OCI-LY1 (cell line): ENCODE measurements at regions not wholly inside any gene's neighbourhood (a gene's known extent, or its start where the extent isn't known, plus 50 kb on each side); places are given as distances from the start of the nearest gene placed in this dataset.

Source experiments
- H2AFZ ChIP-seq: fragments of 200-600 bp; sonication (generic), shearing (Covaris generic); 2 replicates; pipeline ENCODE4 v1.6.0; 2014; ENCODE audit warnings: antibody characterized with exemption, mild to moderate bottlenecking, low read length
- H3F3A ChIP-seq: fragments of 200-600 bp; sonication (generic), shearing (Covaris generic); 2 replicates; pipeline ENCODE4 v1.6.0; 2014; ENCODE audit warnings: mild to moderate bottlenecking, antibody characterized with exemption, low read length, moderate library complexity; ENCODE audit not compliant: insufficient read depth
- H3K27ac ChIP-seq: fragments of 200-600 bp; sonication (generic); 2 replicates; pipeline ENCODE4 v1.5.1; 2014; ENCODE audit warnings: low read length, mixed run types, mild to moderate bottlenecking, low read depth; ENCODE audit not compliant: poor library complexity, severe bottlenecking
- H3K27me3 ChIP-seq: fragments of 200-600 bp; sonication (generic); 2 replicates; pipeline ENCODE4 v1.6.0; 2014; ENCODE audit warnings: antibody characterized with exemption, mild to moderate bottlenecking, low read length, moderate library complexity; ENCODE audit not compliant: insufficient read depth
- H3K36me3 ChIP-seq: fragments of 200-600 bp; sonication (generic); 2 replicates; pipeline ENCODE4 v1.6.1; 2014; ENCODE audit warnings: mild to moderate bottlenecking, antibody characterized with exemption, low read length, moderate library complexity, mixed read lengths; ENCODE audit not compliant: insufficient read depth
- H3K4me1 ChIP-seq: fragments of 200-600 bp; sonication (generic); 2 replicates; pipeline ENCODE4 v1.5.1; 2014; ENCODE audit warnings: mild to moderate bottlenecking, low read length, moderate library complexity; ENCODE audit not compliant: insufficient read depth, severe bottlenecking
- H3K4me2 ChIP-seq: fragments of 200-600 bp; sonication (generic), shearing (Covaris generic); 2 replicates; pipeline ENCODE4 v1.6.1; 2014; ENCODE audit warnings: low read length
- H3K4me3 ChIP-seq: fragments of 200-600 bp; sonication (generic); 2 replicates; pipeline ENCODE4 v1.5.1; 2014; ENCODE audit warnings: low read length, low read depth, mild to moderate bottlenecking, mixed read lengths; ENCODE audit not compliant: poor library complexity, severe bottlenecking
- H3K79me2 ChIP-seq: fragments of 200-600 bp; shearing (Covaris generic); 2 replicates; pipeline ENCODE4 v1.6.1; 2016; ENCODE audit warnings: mixed run types, low read length, mixed read lengths; ENCODE audit not compliant: insufficient read depth
- H3K9ac ChIP-seq: fragments of 200-600 bp; sonication (generic), shearing (Covaris generic); 2 replicates; pipeline ENCODE4 v1.6.1; 2014; ENCODE audit warnings: mild to moderate bottlenecking, low read length, mixed read lengths
- H3K9me2 ChIP-seq: fragments of 200-600 bp; sonication (generic), shearing (Covaris generic); 2 replicates; pipeline ENCODE4 v1.6.1; 2014; ENCODE audit warnings: low read depth, mild to moderate bottlenecking, low read length, mixed read lengths
- H3K9me3 ChIP-seq: fragments of 200-600 bp; shearing (Covaris generic); 2 replicates; pipeline ENCODE4 v1.6.1; 2014; ENCODE audit warnings: low read length, mixed read lengths
- H4K20me1 ChIP-seq: fragments of 200-600 bp; sonication (generic), shearing (Covaris generic); 2 replicates; pipeline ENCODE4 v1.6.0; 2016; ENCODE audit warnings: mild to moderate bottlenecking, low read length; ENCODE audit not compliant: insufficient read depth
- EZH2 ChIP-seq: fragments of 200-600 bp; sonication (generic), shearing (Covaris generic); IDR thresholded peaks from 2 replicates; pipeline ENCODE4 v1.8.0; 2017; ENCODE audit warnings: borderline replicate concordance, mixed run types, mild to moderate bottlenecking, antibody characterized with exemption, low read length, moderate library complexity, mixed read lengths
- TF ChIP-seq, protein P1 (sequence below): fragments of 200-600 bp; sonication (generic), shearing (Covaris generic); IDR thresholded peaks from 2 replicates; pipeline ENCODE4 v1.5.1; 2017; ENCODE audit warnings: mild to moderate bottlenecking, antibody characterized with exemption, low read length, moderate library complexity, mixed read lengths

- Histone ChIP-seq H3K9ac (no peak overlapping the region), H3K27me3 (no peaks in the 10 kb centered on the region), H3K27ac (no peak overlapping the region), H4K20me1 (no peaks in the 10 kb centered on the region), H3K9me2 (no peaks in the 10 kb centered on the region), H3K36me3 (no peaks in the 10 kb centered on the region), H2AFZ (no peak overlapping the region), H3K4me3 (no peak overlapping the region), H3K9me3 (no peaks in the 10 kb centered on the region), H3K79me2 (no peaks in the 10 kb centered on the region), H3F3A (no peaks in the 10 kb centered on the region), H3K4me1 (no peaks in the 10 kb centered on the region), H3K4me2 (no peak overlapping the region)
- TF ChIP-seq, protein P1, sequence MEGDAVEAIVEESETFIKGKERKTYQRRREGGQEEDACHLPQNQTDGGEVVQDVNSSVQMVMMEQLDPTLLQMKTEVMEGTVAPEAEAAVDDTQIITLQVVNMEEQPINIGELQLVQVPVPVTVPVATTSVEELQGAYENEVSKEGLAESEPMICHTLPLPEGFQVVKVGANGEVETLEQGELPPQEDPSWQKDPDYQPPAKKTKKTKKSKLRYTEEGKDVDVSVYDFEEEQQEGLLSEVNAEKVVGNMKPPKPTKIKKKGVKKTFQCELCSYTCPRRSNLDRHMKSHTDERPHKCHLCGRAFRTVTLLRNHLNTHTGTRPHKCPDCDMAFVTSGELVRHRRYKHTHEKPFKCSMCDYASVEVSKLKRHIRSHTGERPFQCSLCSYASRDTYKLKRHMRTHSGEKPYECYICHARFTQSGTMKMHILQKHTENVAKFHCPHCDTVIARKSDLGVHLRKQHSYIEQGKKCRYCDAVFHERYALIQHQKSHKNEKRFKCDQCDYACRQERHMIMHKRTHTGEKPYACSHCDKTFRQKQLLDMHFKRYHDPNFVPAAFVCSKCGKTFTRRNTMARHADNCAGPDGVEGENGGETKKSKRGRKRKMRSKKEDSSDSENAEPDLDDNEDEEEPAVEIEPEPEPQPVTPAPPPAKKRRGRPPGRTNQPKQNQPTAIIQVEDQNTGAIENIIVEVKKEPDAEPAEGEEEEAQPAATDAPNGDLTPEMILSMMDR: no peak
- no peak for TF ChIP-seq EZH2
Measured at GRCh38 chr6:15038013-15038791, 207.7 kb upstream of the JARID2 start.

DNA sequence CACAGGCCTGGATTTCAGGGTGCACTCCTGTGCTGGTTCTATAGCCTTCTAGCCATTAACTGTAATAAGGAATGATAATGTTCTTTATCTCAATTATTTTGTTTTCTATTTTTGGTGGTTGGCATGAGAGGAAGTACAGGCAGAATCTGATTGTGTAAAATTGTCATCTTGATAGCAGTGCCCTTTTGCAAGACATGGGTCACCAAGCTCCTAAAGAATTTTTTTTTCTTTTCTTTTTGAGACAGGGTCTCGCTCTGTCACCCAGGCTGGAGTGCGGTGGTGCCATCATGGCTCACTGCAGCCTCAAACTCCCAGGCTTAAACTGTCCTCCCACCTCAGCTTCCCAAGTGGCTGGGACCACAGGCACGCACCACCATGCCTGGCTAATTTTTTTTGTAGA lies 206.7 kb upstream of the JARID2 start:
- no peaks in the 10 kb centered on the region for H3K27me3 ChIP-seq
- no peaks in the 10 kb centered on the region for H3K9me2 ChIP-seq
- H3K9ac ChIP-seq: no peak overlapping the region
- no peak overlapping the region for H3K4me3 ChIP-seq
- H3K27ac ChIP-seq: no peak overlapping the region
- H3K4me2 ChIP-seq: no peak overlapping the region
- no peaks in the 10 kb centered on the region for H3K36me3 ChIP-seq
- H4K20me1 ChIP-seq: no peaks in the 10 kb centered on the region
- no peaks in the 10 kb centered on the region for H3K9me3 ChIP-seq
- TF ChIP-seq, protein P1: no peak
- no peak for TF ChIP-seq EZH2
- no peak overlapping the region for H2AFZ ChIP-seq
- no peaks in the 10 kb centered on the region for H3F3A ChIP-seq
- no peaks in the 10 kb centered on the region for H3K79me2 ChIP-seq
- H3K4me1 ChIP-seq: no peaks in the 10 kb centered on the region

DNA sequence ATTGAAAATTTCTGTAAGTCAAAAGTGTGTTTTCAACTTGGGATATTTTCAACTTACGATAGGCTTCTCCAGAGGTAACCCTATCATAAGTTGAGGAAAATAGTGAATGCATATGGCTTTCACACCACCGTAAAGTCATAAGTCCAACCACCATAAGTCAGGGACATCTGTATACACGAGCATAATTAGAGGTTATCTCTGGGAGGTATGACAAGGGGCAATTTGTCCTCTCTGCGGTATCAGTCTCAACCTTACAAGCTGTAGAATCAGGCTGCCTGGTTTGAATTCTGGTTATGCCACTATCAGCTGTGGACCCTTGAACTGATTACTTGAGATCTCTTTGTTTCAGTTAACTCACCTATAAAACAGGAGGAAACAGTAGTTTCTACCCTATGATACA lies 202.9 kb upstream of the JARID2 start:
- no peak overlapping the region for H3K4me3 ChIP-seq
- no peak overlapping the region for H3K4me2 ChIP-seq
- no peaks in the 10 kb centered on the region for H3K4me1 ChIP-seq
- no peaks in the 10 kb centered on the region for H3K79me2 ChIP-seq
- no peaks in the 10 kb centered on the region for H3K9me2 ChIP-seq
- no peak overlapping the region for H3K9ac ChIP-seq
- H3K27ac ChIP-seq: no peak overlapping the region
- no peaks in the 10 kb centered on the region for H3F3A ChIP-seq
- H4K20me1 ChIP-seq: no peaks in the 10 kb centered on the region
- H3K9me3 ChIP-seq: no peaks in the 10 kb centered on the region
- TF ChIP-seq, protein P1: no peak
- no peak for TF ChIP-seq EZH2
- H2AFZ ChIP-seq: no peak overlapping the region
- no peaks in the 10 kb centered on the region for H3K36me3 ChIP-seq
- no peaks in the 10 kb centered on the region for H3K27me3 ChIP-seq
